M059J (cell line): ENCODE measurements at regions not wholly inside any gene's neighbourhood (a gene's known extent, or its start where the extent isn't known, plus 50 kb on each side); places are given as distances from the start of the nearest gene placed in this dataset.
A peak's percentile ranks its signal among the peaks of the same experiment; 100 is the strongest.

ENCODE experiments used
- DNase-seq: peaks from one replicate; pipeline ENCODE4 v3.0.0-alpha.2; 2012; ENCODE audit warnings: low read depth

- DNase-seq: no peak
Observed at GRCh38 chr3:177512945-177513814, 315.9 kb upstream of the TBL1XR1 start.

GRCh38 chr3:177513815-177514610 is 316.7 kb upstream of the TBL1XR1 start:
- no peak for DNase-seq

- no peak for DNase-seq
Observed at GRCh38 chr3:177514611-177515499, 317.6 kb upstream of the TBL1XR1 start.

- DNase-seq: no peak
Observed at GRCh38 chr3:177515786-177516157, 318.5 kb upstream of the TBL1XR1 start.

- peak; percentile 93 for DNase-seq
Observed at GRCh38 chr3:177516158-177517011, 319.1 kb upstream of the TBL1XR1 start.

- DNase-seq: no peak
Observed at GRCh38 chr3:177517906-177518305, 320.6 kb upstream of the TBL1XR1 start.

- DNase-seq: no peak
Observed at GRCh38 chr3:177519588-177519987, 322.3 kb upstream of the TBL1XR1 start.

GRCh38 chr3:177521305-177521704 is 324.0 kb upstream of the TBL1XR1 start:
- no peak for DNase-seq

- DNase-seq: no peak
Observed at GRCh38 chr3:177522051-177522450, 324.8 kb upstream of the TBL1XR1 start.

- DNase-seq: peak; percentile 42
Observed at GRCh38 chr3:177523067-177523675, 325.9 kb upstream of the TBL1XR1 start.

GRCh38 chr3:177523872-177524438 is 326.7 kb upstream of the TBL1XR1 start:
- peak; percentile 49 for DNase-seq

GRCh38 chr3:177524742-177525141 is 327.5 kb upstream of the TBL1XR1 start:
- DNase-seq: no peak

- DNase-seq: no peak
Observed at GRCh38 chr3:177525414-177525813, 328.1 kb upstream of the TBL1XR1 start.

- peak; percentile 98 for DNase-seq
Observed at GRCh38 chr3:177525987-177526712, 328.9 kb upstream of the TBL1XR1 start.

GRCh38 chr3:177527182-177527581 is 329.9 kb upstream of the TBL1XR1 start:
- no peak for DNase-seq

- DNase-seq: peak; percentile 55
Observed at GRCh38 chr3:177528306-177529070, 331.2 kb upstream of the TBL1XR1 start.

- DNase-seq: no peak
Observed at GRCh38 chr3:177529071-177529550, 331.8 kb upstream of the TBL1XR1 start.

- no peak for DNase-seq
Observed at GRCh38 chr3:177529716-177530335, 332.5 kb upstream of the TBL1XR1 start.
